HEK293 (cell line): ENCODE measurements at regions not wholly inside any gene's neighbourhood (a gene's known extent, or its start where the extent isn't known, plus 50 kb on each side); places are given as distances from the start of the nearest gene placed in this dataset.
A peak's percentile ranks its signal among the peaks of the same experiment; 100 is the strongest.

ENCODE experiments used
- GLI4 ChIP-seq: fragments of 450-650 bp; formaldehyde crosslinking; IDR thresholded peaks from 2 replicates; pipeline ENCODE4 v1.5.1; 2016; ENCODE audit warnings: missing biosample characterization, missing genetic modification characterization
- HIC1 ChIP-seq: fragments of 450-650 bp; formaldehyde crosslinking; IDR thresholded peaks from 2 replicates; pipeline ENCODE4 v1.5.1; 2016; ENCODE audit warnings: missing biosample characterization, missing genetic modification characterization
- HOXC10 ChIP-seq: sonication (generic); formaldehyde crosslinking; IDR thresholded peaks from 2 replicates; pipeline ENCODE4 v1.8.1; 2023; ENCODE audit warnings: mild to moderate bottlenecking, missing genetic modification reagents
- KLF8 ChIP-seq: fragments of 450-650 bp; formaldehyde crosslinking; IDR thresholded peaks from 2 replicates; pipeline ENCODE4 v1.5.1; 2016; ENCODE audit warnings: missing biosample characterization, missing genetic modification characterization
- MEIS1 ChIP-seq: sonication (generic); formaldehyde crosslinking; IDR thresholded peaks from 2 replicates; pipeline ENCODE4 v1.8.1; 2022; ENCODE audit warnings: missing genetic modification reagents, mild to moderate bottlenecking, borderline replicate concordance
- PRDM4 ChIP-seq: fragments of 450-650 bp; formaldehyde crosslinking; IDR thresholded peaks from 2 replicates; pipeline ENCODE4 v1.5.1; 2017; ENCODE audit warnings: missing biosample characterization, missing genetic modification characterization
- REST ChIP-seq: fragments of 450-650 bp; formaldehyde crosslinking; IDR thresholded peaks from 2 replicates; pipeline ENCODE4 v1.5.1; 2016; ENCODE audit warnings: missing biosample characterization, missing genetic modification characterization
- ZBTB21 ChIP-seq: fragments of 450-650 bp; formaldehyde crosslinking; IDR thresholded peaks from 2 replicates; pipeline ENCODE4 v1.5.1; 2017; ENCODE audit warnings: missing biosample characterization, missing genetic modification characterization
- ZBTB44 ChIP-seq: fragments of 450-650 bp; IDR thresholded peaks from 2 replicates; pipeline ENCODE4 v1.5.1; 2018; ENCODE audit warnings: missing biosample characterization, mild to moderate bottlenecking, missing genetic modification characterization
- ZEB2 ChIP-seq: fragments of 450-650 bp; formaldehyde crosslinking; IDR thresholded peaks from 2 replicates; pipeline ENCODE4 v1.5.1; 2016; ENCODE audit warnings: missing biosample characterization, missing genetic modification characterization
- ZFP37 ChIP-seq: fragments of 450-650 bp; formaldehyde crosslinking; IDR thresholded peaks from 2 replicates; pipeline ENCODE4 v1.5.1; 2016; ENCODE audit warnings: missing biosample characterization, missing genetic modification characterization
- ZNF121 ChIP-seq: fragments of 450-650 bp; formaldehyde crosslinking; IDR thresholded peaks from 2 replicates; pipeline ENCODE4 v1.5.1; 2016; ENCODE audit warnings: missing biosample characterization, missing genetic modification characterization
- ZNF175 ChIP-seq: fragments of 450-650 bp; formaldehyde crosslinking; IDR thresholded peaks from 2 replicates; pipeline ENCODE4 v1.5.1; 2016; ENCODE audit warnings: missing biosample characterization, missing genetic modification characterization
- ZNF184 ChIP-seq: fragments of 450-650 bp; IDR thresholded peaks from 2 replicates; pipeline ENCODE4 v1.5.1; 2018; ENCODE audit warnings: missing biosample characterization, mild to moderate bottlenecking, missing genetic modification characterization
- ZNF24 ChIP-seq: fragments of 450-650 bp; formaldehyde crosslinking; IDR thresholded peaks from 2 replicates; pipeline ENCODE4 v1.5.1; 2016; ENCODE audit warnings: missing biosample characterization, missing genetic modification characterization
- ZNF335 ChIP-seq: fragments of 450-650 bp; formaldehyde crosslinking; conservative IDR thresholded peaks from 2 replicates; pipeline ENCODE4 v1.5.1; 2016; ENCODE audit warnings: missing biosample characterization, missing genetic modification characterization
- ZNF394 ChIP-seq: fragments of 450-650 bp; formaldehyde crosslinking; IDR thresholded peaks from 2 replicates; pipeline ENCODE4 v1.5.1; 2016; ENCODE audit warnings: missing biosample characterization, missing genetic modification characterization, mild to moderate bottlenecking, moderate library complexity, borderline replicate concordance
- ZNF558 ChIP-seq: fragments of 450-650 bp; formaldehyde crosslinking; IDR thresholded peaks from 2 replicates; pipeline ENCODE4 v1.5.1; 2016; ENCODE audit warnings: missing biosample characterization, missing genetic modification characterization
- ZNF585B ChIP-seq: fragments of 450-650 bp; formaldehyde crosslinking; IDR thresholded peaks from 2 replicates; pipeline ENCODE4 v1.5.1; 2016; ENCODE audit warnings: missing biosample characterization, missing genetic modification characterization
- ZNF610 ChIP-seq: fragments of 450-650 bp; formaldehyde crosslinking; IDR thresholded peaks from 2 replicates; pipeline ENCODE4 v1.5.1; 2016; ENCODE audit warnings: missing biosample characterization, missing genetic modification characterization, borderline replicate concordance
- ZNF639 ChIP-seq: fragments of 450-650 bp; formaldehyde crosslinking; IDR thresholded peaks from 2 replicates; pipeline ENCODE4 v1.5.1; 2016; ENCODE audit warnings: missing biosample characterization, missing genetic modification characterization
- ZNF654 ChIP-seq: fragments of 450-650 bp; formaldehyde crosslinking; IDR thresholded peaks from 2 replicates; pipeline ENCODE4 v1.5.1; 2016; ENCODE audit warnings: low read depth, missing biosample characterization, missing genetic modification characterization
- ZNF76 ChIP-seq: fragments of 450-650 bp; formaldehyde crosslinking; IDR thresholded peaks from 2 replicates; pipeline ENCODE4; 2016; ENCODE audit warnings: low read depth, missing biosample characterization, missing genetic modification characterization, borderline replicate concordance
- ZNF785 ChIP-seq: fragments of 450-650 bp; formaldehyde crosslinking; IDR thresholded peaks from 2 replicates; pipeline ENCODE4 v1.5.1; 2016; ENCODE audit warnings: missing biosample characterization, missing genetic modification characterization
- ZNF792 ChIP-seq: fragments of 450-650 bp; formaldehyde crosslinking; IDR thresholded peaks from 2 replicates; pipeline ENCODE4 v1.5.1; 2016; ENCODE audit warnings: missing biosample characterization, missing genetic modification characterization
- ZNF837 ChIP-seq: fragments of 450-650 bp; formaldehyde crosslinking; IDR thresholded peaks from 2 replicates; pipeline ENCODE4 v1.5.1; 2016; ENCODE audit warnings: missing biosample characterization, missing genetic modification characterization
- ZNF843 ChIP-seq: fragments of 450-650 bp; formaldehyde crosslinking; IDR thresholded peaks from 2 replicates; pipeline ENCODE4 v1.5.1; 2016; ENCODE audit warnings: missing biosample characterization, missing genetic modification characterization
- ZSCAN30 ChIP-seq: fragments of 450-650 bp; IDR thresholded peaks from 2 replicates; pipeline ENCODE4 v1.5.1; 2018; ENCODE audit warnings: missing biosample characterization, mild to moderate bottlenecking, missing genetic modification characterization, moderate library complexity

GRCh38 chr6:27545271-27546046, 72.6 kb upstream of the ZNF184 start (continued):
- peak; percentile 76; the same call in 1 of the 2 replicates for TF ChIP-seq ZNF394 (tag by site-specific recombination)
- TF ChIP-seq ZNF121 (tag by site-specific recombination): no peak
- TF ChIP-seq MEIS1 (CRISPR knock-in tag): no peak
- TF ChIP-seq PRDM4 (tag by site-specific recombination): 0 out of 2 replicates have a peak, but pooled peaks have one; percentile 32
- TF ChIP-seq ZEB2: peak; percentile 100
- TF ChIP-seq ZFP37: peak; percentile 58; the same call in 1 of the 2 replicates
- TF ChIP-seq REST (tag by site-specific recombination): peak; percentile 41; the same call in 1 of the 2 replicates
- peak; percentile 81 for TF ChIP-seq ZNF639 (tag by site-specific recombination)
- TF ChIP-seq HOXC10 (CRISPR knock-in tag): no peak
- TF ChIP-seq ZNF785 (tag by site-specific recombination): peak; percentile 15; the same call in 1 of the 2 replicates
- TF ChIP-seq ZNF76 (tag by site-specific recombination): peak; percentile 55; the same call in 1 of the 2 replicates
- 0 out of 2 replicates have a peak, but pooled peaks have one; percentile 18 for TF ChIP-seq ZNF610 (tag by site-specific recombination)
- TF ChIP-seq ZNF175 (tag by site-specific recombination): no peak
- TF ChIP-seq ZBTB44: peak; percentile 81; the same call in 1 of the 2 replicates
- TF ChIP-seq ZNF654: 0 out of 2 replicates have a peak, but pooled peaks have one; percentile 6
- TF ChIP-seq KLF8: peak; percentile 77
- TF ChIP-seq ZNF837 (tag by site-specific recombination): no peak; the same call in 1 of the 2 replicates
- TF ChIP-seq ZBTB21: peak; percentile 89
- TF ChIP-seq ZNF24 (tag by site-specific recombination): peak; percentile 87
- TF ChIP-seq GLI4 (tag by site-specific recombination): peak; percentile 30
- peak; percentile 78; the same call in 1 of the 2 replicates for TF ChIP-seq ZNF558
- TF ChIP-seq ZNF335 (tag by site-specific recombination): peak; percentile 59; the same call in 1 of the 2 replicates
- TF ChIP-seq ZNF792: peak; percentile 73
- TF ChIP-seq ZNF843 (tag by site-specific recombination): 0 out of 2 replicates have a peak, but pooled peaks have one; percentile 17
- TF ChIP-seq ZNF184 (tag by site-specific recombination): peak; percentile 83
- peak; percentile 70 for TF ChIP-seq HIC1 (tag by site-specific recombination)
- TF ChIP-seq ZSCAN30 (tag by site-specific recombination): peak; percentile 88
- no peak for TF ChIP-seq ZNF585B (tag by site-specific recombination)
